ENCODE measurements at regions not wholly inside any gene's neighbourhood (a gene's known extent, or its start where the extent isn't known, plus 50 kb on each side); places are given as distances from the start of the nearest gene placed in this dataset.

- intact Hi-C loops (cut with DNase I): no loop called here
- no peaks in the 10 kb centered on the region for H3K36me3 ChIP-seq
- no peak for TF ChIP-seq CTCF (IDR thresholded peaks at IDR 0.05)
- no peak for TF ChIP-seq POLR2A (IDR thresholded peaks at IDR 0.05)
- WGBS, 2 donors: 77 to 81% methylated on average over 9 of the region's 9 CpGs
- H3K27ac ChIP-seq: no peak overlapping the region
- H3K9me3 ChIP-seq: no peaks in the 10 kb centered on the region
- no peaks in the 10 kb centered on the region for H3K4me1 ChIP-seq
- no peaks in the 10 kb centered on the region for H3K27me3 ChIP-seq
- no peak for DNase-seq
- H3K4me3 ChIP-seq (replicated peaks in 1 of 3): no peak overlapping the region
Measured at GRCh38 chr3:34216711-34217335, 418.4 kb downstream of the PDCD6IP start.

GRCh38 chr3:34218706-34219385, 420.4 kb downstream of the PDCD6IP start:
- no peak overlapping the region for H3K4me3 ChIP-seq (replicated peaks in 1 of 3)
- no peaks in the 10 kb centered on the region for H3K9me3 ChIP-seq
- WGBS, 2 donors: 79 to 92% methylated on average over 5 of the region's 5 CpGs
- no peak overlapping the region for H3K27ac ChIP-seq
- intact Hi-C loops (cut with DNase I): no loop called here
- DNase-seq: no peak
- no peak for TF ChIP-seq POLR2A (IDR thresholded peaks at IDR 0.05)
- TF ChIP-seq CTCF (IDR thresholded peaks at IDR 0.05): no peak
- H3K27me3 ChIP-seq: no peaks in the 10 kb centered on the region
- no peaks in the 10 kb centered on the region for H3K36me3 ChIP-seq
- no peaks in the 10 kb centered on the region for H3K4me1 ChIP-seq

GRCh38 chr3:34219556-34219955, 421.1 kb downstream of the PDCD6IP start:
- WGBS, 2 donors: 82 to 95% methylated on average over 1 of the region's 1 CpG
- DNase-seq: no peak
- intact Hi-C loops (cut with DNase I): no loop called here

GRCh38 chr3:34225821-34226366, 427.5 kb downstream of the PDCD6IP start:
- no peak for TF ChIP-seq POLR2A (IDR thresholded peaks at IDR 0.05)
- TF ChIP-seq CTCF (IDR thresholded peaks at IDR 0.05): no peak
- Histone ChIP-seq H3K27ac (no peak overlapping the region), H3K4me3 (replicated peaks in 1 of 3) (no peak overlapping the region), H3K9me3 (no peaks in the 10 kb centered on the region), H3K27me3 (no peaks in the 10 kb centered on the region), H3K36me3 (no peaks in the 10 kb centered on the region), H3K4me1 (peaks cover 0 to 5% of the 10 kb centered on the region in 2 donors)
- intact Hi-C loops (cut with DNase I): no loop called here
- no peak for DNase-seq
- 74 to 77% methylated on average over 3 of the region's 3 CpGs for WGBS, 2 donors

More at GRCh38 chr3:34219556-34219955, 421.1 kb downstream of the PDCD6IP start:
- Histone ChIP-seq H3K36me3 (no peaks in the 10 kb centered on the region), H3K27ac (no peak overlapping the region), H3K4me1 (no peaks in the 10 kb centered on the region), H3K27me3 (no peaks in the 10 kb centered on the region), H3K9me3 (no peaks in the 10 kb centered on the region), H3K4me3 (replicated peaks in 1 of 3) (no peak overlapping the region)
- no peak for TF ChIP-seq CTCF (IDR thresholded peaks at IDR 0.05)
- TF ChIP-seq POLR2A (IDR thresholded peaks at IDR 0.05): no peak

GRCh38 chr3:34229876-34230275, 431.4 kb downstream of the PDCD6IP start:
- no peak overlapping the region for H3K27ac ChIP-seq
- intact Hi-C loops (cut with DNase I): no loop called here
- 81 to 85% methylated on average over 4 to 5 of the region's 5 CpGs for WGBS, 2 donors

More at GRCh38 chr3:34229876-34230275, 431.4 kb downstream of the PDCD6IP start:
- H3K36me3 ChIP-seq: no peaks in the 10 kb centered on the region
- DNase-seq: no peak
- no peak for TF ChIP-seq POLR2A (IDR thresholded peaks at IDR 0.05)
- TF ChIP-seq CTCF (IDR thresholded peaks at IDR 0.05): no peak
- no peak overlapping the region for H3K4me3 ChIP-seq (replicated peaks in 1 of 3)
- H3K27me3 ChIP-seq: no peaks in the 10 kb centered on the region
- H3K9me3 ChIP-seq: no peaks in the 10 kb centered on the region
- H3K4me1 ChIP-seq: peaks cover 0 to 5% of the 10 kb centered on the region in 2 donors
